ENCODE measurements at regions not wholly inside any gene's neighbourhood (a gene's known extent, or its start where the extent isn't known, plus 50 kb on each side); places are given as distances from the start of the nearest gene placed in this dataset.

DNA sequence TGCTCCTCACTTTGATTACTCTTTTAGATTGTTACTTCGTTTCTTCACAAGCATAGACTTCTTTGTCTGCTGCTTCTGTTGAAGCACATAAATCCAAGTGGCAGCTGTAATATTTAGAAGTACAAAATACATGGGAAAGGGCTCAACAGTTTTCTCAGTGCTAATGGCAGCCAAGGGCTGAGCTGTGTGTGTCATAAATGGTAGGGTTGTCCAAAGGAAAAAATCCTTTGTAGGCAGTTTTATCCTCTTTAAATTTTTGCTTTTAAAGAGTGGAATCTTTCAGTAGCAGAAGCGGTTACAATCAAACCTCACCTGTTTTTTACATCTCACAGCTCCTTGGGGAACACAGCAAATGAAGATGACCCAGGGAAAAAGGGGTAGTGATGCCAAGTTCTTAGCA, 650.8 kb downstream of the PLPP3 start:
- BruUV-seq (replicated peaks): no TSS peak
- no peaks in the 10 kb centered on the region for H3K27me3 ChIP-seq (ENCODE audit: insufficient read depth, low read depth)
- no peak overlapping the region for H3K4me2 ChIP-seq
- no peaks in the 10 kb centered on the region for H3K36me3 ChIP-seq (ENCODE audit: low read depth)
- H3K9me2 ChIP-seq (ENCODE audit: insufficient read depth): 0 out of 2 replicates have a peak, but pooled peaks cover 4% of the 10 kb centered on the region
- no peaks in the 10 kb centered on the region for H4K20me1 ChIP-seq (ENCODE audit: insufficient read depth)
- ChIA-PET POLR2A (ENCODE audit: unreplicated experiment) (no interaction called here), CTCF (no interaction called here)
- no peak for TF ChIP-seq EZH2 (IDR thresholded peaks at IDR 0.05; ENCODE audit: low read depth)
- no peak for TF ChIP-seq CTCF (conservative IDR thresholded peaks at IDR 0.05)
- intact Hi-C loops (cut with micrococcal nuclease; ENCODE audit: unreplicated experiment): no loop called here
- no peaks in the 10 kb centered on the region for H3K4me1 ChIP-seq (replicated peaks; ENCODE audit: insufficient read depth)
- H2AFZ ChIP-seq: no peak overlapping the region
- H3K9me3 ChIP-seq (ENCODE audit: insufficient read depth, low read depth): no peaks in the 10 kb centered on the region
- no peak overlapping the region for H3K4me3 ChIP-seq
- no peaks in the 10 kb centered on the region for H3F3A ChIP-seq (ENCODE audit: insufficient read depth, low read depth)
- H3K27ac ChIP-seq: no peak overlapping the region
- DNase-seq: no peak
- no peaks in the 10 kb centered on the region for H3K79me2 ChIP-seq (ENCODE audit: low read depth)

DNA sequence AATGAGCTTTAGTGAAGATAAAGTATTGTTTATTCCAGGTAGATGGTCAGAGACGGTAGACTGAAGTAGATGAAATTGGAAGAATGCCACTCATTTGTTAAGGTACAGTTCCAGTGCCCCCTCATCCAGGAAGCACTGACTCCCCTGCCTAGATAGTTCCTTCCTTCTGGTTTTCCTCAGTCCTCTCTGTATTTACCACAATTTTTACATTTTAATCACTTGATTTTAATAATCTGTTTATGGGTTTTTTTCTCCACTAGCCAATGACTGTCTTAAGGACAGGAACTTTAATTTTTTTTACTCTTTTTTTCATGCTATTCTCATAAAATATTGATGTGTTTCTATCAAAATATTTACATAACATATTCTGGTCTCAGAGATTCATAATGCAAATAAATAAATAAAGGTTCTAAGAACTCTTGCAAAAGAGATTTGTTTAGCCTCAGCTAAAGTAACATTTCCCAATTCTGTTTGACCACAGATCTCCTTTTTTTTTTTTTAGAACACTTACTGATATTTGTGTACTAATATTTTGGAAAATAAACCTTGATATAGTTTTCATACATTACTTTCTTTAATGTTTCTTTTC, 651.6 kb downstream of the PLPP3 start:
- H3K27me3 ChIP-seq (ENCODE audit: insufficient read depth, low read depth): no peaks in the 10 kb centered on the region
- H3K36me3 ChIP-seq (ENCODE audit: low read depth): no peaks in the 10 kb centered on the region
- H2AFZ ChIP-seq: no peak overlapping the region
- H3K9me2 ChIP-seq (ENCODE audit: insufficient read depth): 0 out of 2 replicates have a peak, but pooled peaks cover 4% of the 10 kb centered on the region
- no TSS peak for BruUV-seq (replicated peaks)
- no peaks in the 10 kb centered on the region for H3F3A ChIP-seq (ENCODE audit: insufficient read depth, low read depth)
- ChIA-PET POLR2A (ENCODE audit: unreplicated experiment) (no interaction called here), CTCF (no interaction called here)
- H3K4me3 ChIP-seq: no peak overlapping the region
- H3K79me2 ChIP-seq (ENCODE audit: low read depth): no peaks in the 10 kb centered on the region
- no peaks in the 10 kb centered on the region for H3K4me1 ChIP-seq (replicated peaks; ENCODE audit: insufficient read depth)
- intact Hi-C loops (cut with micrococcal nuclease; ENCODE audit: unreplicated experiment): no loop called here
- peak in 1 of 2 experiments; percentile 48 for DNase-seq
- no peaks in the 10 kb centered on the region for H4K20me1 ChIP-seq (ENCODE audit: insufficient read depth)
- no peaks in the 10 kb centered on the region for H3K9me3 ChIP-seq (ENCODE audit: insufficient read depth, low read depth)
- no peak for TF ChIP-seq CTCF (conservative IDR thresholded peaks at IDR 0.05)
- no peak for TF ChIP-seq EZH2 (IDR thresholded peaks at IDR 0.05; ENCODE audit: low read depth)
- no peak overlapping the region for H3K4me2 ChIP-seq
- H3K27ac ChIP-seq: no peak overlapping the region

- Histone ChIP-seq H3K79me2 (ENCODE audit: low read depth) (no peaks in the 10 kb centered on the region), H3K9me2 (ENCODE audit: insufficient read depth) (0 out of 2 replicates have a peak, but pooled peaks cover 4% of the 10 kb centered on the region), H4K20me1 (ENCODE audit: insufficient read depth) (no peaks in the 10 kb centered on the region), H3F3A (ENCODE audit: insufficient read depth, low read depth) (no peaks in the 10 kb centered on the region), H3K36me3 (ENCODE audit: low read depth) (no peaks in the 10 kb centered on the region), H3K4me2 (no peak overlapping the region), H2AFZ (no peak overlapping the region), H3K9me3 (ENCODE audit: insufficient read depth, low read depth) (no peaks in the 10 kb centered on the region), H3K27me3 (ENCODE audit: insufficient read depth, low read depth) (no peaks in the 10 kb centered on the region), H3K4me1 (replicated peaks; ENCODE audit: insufficient read depth) (no peaks in the 10 kb centered on the region), H3K27ac (no peak overlapping the region), H3K4me3 (no peak overlapping the region)
- intact Hi-C loops (cut with micrococcal nuclease; ENCODE audit: unreplicated experiment): no loop called here
- TF ChIP-seq CTCF (conservative IDR thresholded peaks at IDR 0.05): no peak
- no peak for TF ChIP-seq EZH2 (IDR thresholded peaks at IDR 0.05; ENCODE audit: low read depth)
- ChIA-PET CTCF (no interaction called here), POLR2A (ENCODE audit: unreplicated experiment) (no interaction called here)
- no TSS peak for BruUV-seq (replicated peaks)
- no peak for DNase-seq
Measured at GRCh38 chr1:55926906-55927471, 652.4 kb downstream of the PLPP3 start.
